ENCODE measurements at regions not wholly inside any gene's neighbourhood (a gene's known extent, or its start where the extent isn't known, plus 50 kb on each side); places are given as distances from the start of the nearest gene placed in this dataset.

- no peak overlapping the region for H3K27ac ChIP-seq
Observed at GRCh38 chr9:13459071-13459470, 179.6 kb upstream of the MPDZ start.

GRCh38 chr9:13457795-13458194 is 178.3 kb upstream of the MPDZ start:
- no peak overlapping the region for H3K27ac ChIP-seq
- no peak for TF ChIP-seq CTCF (conservative IDR thresholded peaks at IDR 0.05)

More at GRCh38 chr9:13459071-13459470, 179.6 kb upstream of the MPDZ start:
- no peak for TF ChIP-seq CTCF (conservative IDR thresholded peaks at IDR 0.05)

- TF ChIP-seq CTCF (conservative IDR thresholded peaks at IDR 0.05): no peak
Observed at GRCh38 chr9:13450723-13451122, 171.2 kb upstream of the MPDZ start.

GRCh38 chr9:13448482-13448881 is 169.0 kb upstream of the MPDZ start:
- H3K27ac ChIP-seq: no peak overlapping the region

More at GRCh38 chr9:13450723-13451122, 171.2 kb upstream of the MPDZ start:
- no peak overlapping the region for H3K27ac ChIP-seq

GRCh38 chr9:13447843-13448422 is 168.4 kb upstream of the MPDZ start:
- H3K27ac ChIP-seq: no peak overlapping the region

More at GRCh38 chr9:13448482-13448881, 169.0 kb upstream of the MPDZ start:
- TF ChIP-seq CTCF (conservative IDR thresholded peaks at IDR 0.05): no peak

GRCh38 chr9:13446938-13447842 is 167.7 kb upstream of the MPDZ start:
- no peak overlapping the region for H3K27ac ChIP-seq
- TF ChIP-seq CTCF (conservative IDR thresholded peaks at IDR 0.05): peak; percentile 55

More at GRCh38 chr9:13447843-13448422, 168.4 kb upstream of the MPDZ start:
- TF ChIP-seq CTCF (conservative IDR thresholded peaks at IDR 0.05): no peak

GRCh38 chr9:13446286-13446937 is 166.9 kb upstream of the MPDZ start:
- no peak overlapping the region for H3K27ac ChIP-seq
- TF ChIP-seq CTCF (conservative IDR thresholded peaks at IDR 0.05): no peak
